Uterus (tissue), 2 donors: ENCODE measurements at regions not wholly inside any gene's neighbourhood (a gene's known extent, or its start where the extent isn't known, plus 50 kb on each side); places are given as distances from the start of the nearest gene placed in this dataset.

ENCODE experiments used
- POLR2A ChIP-seq, 2 donors: fragments of 450-650 bp; IDR thresholded peaks; one replicate each; pipeline ENCODE4 v1.6.1; 2016; ENCODE audit warnings: antibody characterized with exemption in 2 of 2, mild to moderate bottlenecking in 1 of 2, moderate library complexity in 1 of 2
- TF ChIP-seq, protein P1 (sequence below), 4 experiments: fragments of 200-600 bp in 2 of 4; fragments of 450-650 bp in 2 of 4; sonication (generic) in 2 of 4; IDR thresholded peaks; one replicate each; pipeline ENCODE4 v1.5.1; 2016 to 2019; ENCODE audit warnings: antibody characterized with exemption in 4 of 4, mild to moderate bottlenecking in 2 of 4, moderate library complexity in 1 of 4

DNA sequence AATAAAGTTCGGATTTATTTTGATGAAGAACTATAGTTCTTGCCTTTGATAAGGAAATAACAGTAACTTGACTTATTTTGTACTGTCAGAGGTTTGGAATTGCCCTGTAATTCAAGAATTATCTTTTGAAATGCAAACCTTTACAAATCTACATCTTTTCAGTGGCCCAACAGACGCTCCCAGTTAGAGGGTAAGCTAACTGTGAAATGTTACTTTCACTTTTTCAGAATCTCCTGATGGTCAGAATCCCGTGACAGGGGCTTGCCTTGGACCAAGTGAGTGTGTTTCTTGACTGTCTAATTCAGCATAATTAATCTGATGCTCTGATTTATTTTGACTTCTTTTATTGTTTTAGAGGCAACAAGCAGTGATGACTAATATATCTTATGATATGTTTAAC is 262.5 kb downstream of the PLOD2 start:
- TF ChIP-seq, protein P1, sequence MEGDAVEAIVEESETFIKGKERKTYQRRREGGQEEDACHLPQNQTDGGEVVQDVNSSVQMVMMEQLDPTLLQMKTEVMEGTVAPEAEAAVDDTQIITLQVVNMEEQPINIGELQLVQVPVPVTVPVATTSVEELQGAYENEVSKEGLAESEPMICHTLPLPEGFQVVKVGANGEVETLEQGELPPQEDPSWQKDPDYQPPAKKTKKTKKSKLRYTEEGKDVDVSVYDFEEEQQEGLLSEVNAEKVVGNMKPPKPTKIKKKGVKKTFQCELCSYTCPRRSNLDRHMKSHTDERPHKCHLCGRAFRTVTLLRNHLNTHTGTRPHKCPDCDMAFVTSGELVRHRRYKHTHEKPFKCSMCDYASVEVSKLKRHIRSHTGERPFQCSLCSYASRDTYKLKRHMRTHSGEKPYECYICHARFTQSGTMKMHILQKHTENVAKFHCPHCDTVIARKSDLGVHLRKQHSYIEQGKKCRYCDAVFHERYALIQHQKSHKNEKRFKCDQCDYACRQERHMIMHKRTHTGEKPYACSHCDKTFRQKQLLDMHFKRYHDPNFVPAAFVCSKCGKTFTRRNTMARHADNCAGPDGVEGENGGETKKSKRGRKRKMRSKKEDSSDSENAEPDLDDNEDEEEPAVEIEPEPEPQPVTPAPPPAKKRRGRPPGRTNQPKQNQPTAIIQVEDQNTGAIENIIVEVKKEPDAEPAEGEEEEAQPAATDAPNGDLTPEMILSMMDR (IDR thresholded peaks at IDR 0.05): no peak
- no peak for TF ChIP-seq POLR2A (IDR thresholded peaks at IDR 0.05)
